Breast epithelium (tissue), 3 donors: ENCODE measurements at regions not wholly inside any gene's neighbourhood (a gene's known extent, or its start where the extent isn't known, plus 50 kb on each side); places are given as distances from the start of the nearest gene placed in this dataset.
"Not testable (repeated sequence)": the region's sequence is repeated elsewhere in the genome, so short reads cannot be mapped to it uniquely, and the experiment has no call there.

Source experiments
- CTCF ChIP-seq, 3 donors: fragments of 450-650 bp; IDR thresholded peaks; one replicate each; pipeline ENCODE4 v1.5.1; 2016 to 2017; ENCODE audit warnings: antibody characterized with exemption in 3 of 3, mild to moderate bottlenecking in 3 of 3, moderate library complexity in 3 of 3
- POLR2A ChIP-seq: fragments of 450-650 bp; IDR thresholded peaks from one replicate; pipeline ENCODE4 v1.6.1; 2016; ENCODE audit warnings: antibody characterized with exemption, mild to moderate bottlenecking, moderate library complexity
- POLR2AphosphoS5 ChIP-seq, 3 donors: sonication (generic); formaldehyde crosslinking; IDR thresholded peaks; one replicate each; pipeline ENCODE4 v1.6.1; 2017; ENCODE audit warnings: antibody characterized with exemption in 3 of 3

DNA sequence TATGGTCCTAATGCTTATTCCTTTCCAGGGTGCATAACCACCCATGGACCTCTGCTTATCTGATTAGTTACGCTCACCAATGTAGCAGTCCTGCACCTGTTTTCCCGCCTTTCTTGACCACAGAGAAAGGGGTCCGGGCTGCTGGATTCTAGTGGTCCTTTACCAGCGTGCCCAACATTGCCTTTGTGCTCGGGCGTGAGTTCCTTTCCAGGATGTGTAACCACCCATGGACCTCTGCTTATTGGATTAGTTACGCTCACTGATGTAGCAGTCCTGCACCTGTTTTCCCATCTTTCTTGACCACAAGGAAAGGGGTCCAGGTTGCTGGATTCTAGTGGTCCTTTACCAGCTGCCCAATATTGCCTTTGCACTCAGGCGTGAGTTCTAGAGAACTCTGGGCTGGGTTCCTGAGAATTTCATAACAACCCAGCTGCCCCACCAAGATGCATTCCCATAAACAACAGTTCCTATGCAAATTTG is 267.6 kb upstream of the PODXL start:
- TF ChIP-seq POLR2A; CTCF (IDR thresholded peaks at IDR 0.05); POLR2AphosphoS5 (IDR thresholded peaks at IDR 0.05): not testable (repeated sequence)
